Lower lobe of right lung (tissue), 2 donors: ENCODE measurements at regions not wholly inside any gene's neighbourhood (a gene's known extent, or its start where the extent isn't known, plus 50 kb on each side); places are given as distances from the start of the nearest gene placed in this dataset.

Experiments
- ATAC-seq, 2 donors: fragments of 200-7000 bp; cut with Tn5 transposase; one replicate each; pipeline ENCODE4 v1.9.1; 2020 to 2022; ENCODE audit warnings: mild to moderate bottlenecking in 2 of 2, moderate library complexity in 2 of 2
- DNase-seq: peaks from one replicate; pipeline ENCODE4 v3.0.0-alpha.2; 2020
- H3K27ac ChIP-seq: fragments of 200-600 bp; one replicate; pipeline ENCODE4 v1.8.0; 2022
- H3K27me3 ChIP-seq: fragments of 200-600 bp; one replicate; pipeline ENCODE4 v1.8.0; 2022; ENCODE audit warnings: low read depth
- H3K36me3 ChIP-seq: fragments of 200-600 bp; one replicate; pipeline ENCODE4 v1.8.0; 2022; ENCODE audit warnings: mild to moderate bottlenecking
- H3K4me1 ChIP-seq: fragments of 200-600 bp; one replicate; pipeline ENCODE4 v1.8.0; 2022
- H3K4me3 ChIP-seq: fragments of 200-600 bp; one replicate; pipeline ENCODE4 v1.8.0; 2022; ENCODE audit warnings: mild to moderate bottlenecking
- H3K9me3 ChIP-seq: fragments of 200-600 bp; one replicate; pipeline ENCODE4 v1.8.0; 2022
- CTCF ChIP-seq: fragments of 200-600 bp; IDR thresholded peaks from one replicate; pipeline ENCODE4 v1.8.0; 2022; ENCODE audit warnings: antibody characterized with exemption, mild to moderate bottlenecking
- intact Hi-C: fragments of 100-400 bp; cut with DNase I; formaldehyde crosslinking; loops from one replicate; pipeline ENCODE4 v1.11.0; 2022
- donor health status: DM: no; HTN: yes; CAD: no; lungs with severe emphysema.

DNA sequence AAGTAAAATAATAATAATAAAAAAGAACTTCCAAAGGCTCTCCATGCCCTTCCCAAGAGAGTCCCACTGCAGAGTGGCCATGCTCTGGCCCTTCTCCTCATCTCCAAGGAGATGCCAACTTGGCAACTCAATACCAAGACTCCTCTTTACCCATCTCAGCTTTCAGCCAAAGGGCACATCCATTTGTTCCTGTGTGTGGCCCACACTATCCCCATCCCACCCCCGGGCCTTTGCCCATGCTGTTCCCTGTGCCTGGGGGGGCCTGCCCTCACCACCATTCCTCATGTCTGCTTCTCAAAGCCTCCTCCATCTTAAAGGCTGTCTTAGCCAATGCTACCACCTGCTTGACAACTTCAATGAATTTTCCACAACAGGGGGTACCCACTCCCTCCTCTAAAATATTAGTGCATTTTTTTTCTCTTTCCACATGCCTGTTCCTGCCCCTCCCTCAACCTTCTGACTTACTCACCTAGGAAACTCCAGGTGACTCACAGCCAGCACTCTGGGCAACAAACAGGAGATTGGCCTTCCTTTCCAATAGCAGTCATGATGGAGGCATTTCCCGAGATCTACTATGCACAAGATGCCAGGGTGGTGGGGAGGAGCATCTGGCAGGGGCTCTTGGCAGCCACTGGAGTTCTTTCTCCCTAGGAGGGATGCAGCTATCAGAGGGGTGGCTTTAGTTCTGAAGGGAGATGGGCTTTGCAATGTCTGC lies 109.4 kb upstream of the SMAD3 start:
- intact Hi-C loops: no loop called here
- Histone ChIP-seq H3K4me3 (no peak overlapping the region), H3K9me3 (no peaks in the 10 kb centered on the region), H3K27ac (no peak overlapping the region), H3K27me3 (no peaks in the 10 kb centered on the region), H3K4me1 (no peaks in the 10 kb centered on the region), H3K36me3 (no peaks in the 10 kb centered on the region)
- no peak for DNase-seq
- peak in 1 of 2 donors; percentile 18 for ATAC-seq
- no peak for TF ChIP-seq CTCF

DNA sequence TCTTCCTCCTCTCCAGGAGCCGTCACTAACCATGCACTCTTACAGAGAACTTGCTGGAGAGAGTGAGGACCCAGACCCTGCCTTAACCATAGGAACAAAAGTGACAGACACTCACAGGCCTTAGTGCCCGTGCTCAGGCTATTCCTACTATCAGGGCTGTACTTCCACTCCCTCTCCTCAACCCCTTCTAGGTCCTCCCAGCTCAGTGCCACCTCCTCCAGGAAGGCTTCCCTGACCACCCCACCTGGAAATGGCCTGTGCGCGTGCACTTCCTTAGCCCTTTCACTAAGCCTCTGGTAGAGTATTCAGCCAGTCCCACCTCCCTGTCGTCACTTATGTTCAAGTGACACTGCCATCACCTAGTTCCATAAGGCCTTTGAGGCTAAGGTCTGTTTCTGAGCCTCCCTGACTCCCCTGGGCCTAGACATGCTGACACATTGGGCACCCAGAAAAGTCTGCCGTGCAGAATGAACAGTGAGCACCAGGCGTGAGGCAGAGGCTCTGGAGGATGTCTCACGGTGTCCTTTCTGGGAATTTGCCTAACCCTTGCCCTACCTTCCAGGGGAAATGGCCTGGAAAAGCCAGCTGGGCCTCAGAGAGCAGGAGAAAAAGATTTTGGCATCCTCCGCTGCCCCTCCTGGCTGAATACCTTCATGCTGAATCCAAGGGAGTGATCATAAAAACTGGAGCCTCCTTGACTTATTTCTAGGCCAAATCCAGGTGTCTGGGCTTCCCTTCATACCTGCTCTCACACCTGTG lies 108.6 kb upstream of the SMAD3 start:
- H3K4me1 ChIP-seq: no peaks in the 10 kb centered on the region
- DNase-seq (no peak), ATAC-seq (no peak)
- no peak overlapping the region for H3K4me3 ChIP-seq
- no peaks in the 10 kb centered on the region for H3K36me3 ChIP-seq
- no peak for TF ChIP-seq CTCF
- no peaks in the 10 kb centered on the region for H3K27me3 ChIP-seq
- intact Hi-C loops: no loop called here
- no peaks in the 10 kb centered on the region for H3K9me3 ChIP-seq
- no peak overlapping the region for H3K27ac ChIP-seq

GRCh38 chr15:66957431-66957720 lies 108.0 kb upstream of the SMAD3 start:
- intact Hi-C loops: no loop called here
- no peak for DNase-seq
- no peak overlapping the region for H3K27ac ChIP-seq

DNA sequence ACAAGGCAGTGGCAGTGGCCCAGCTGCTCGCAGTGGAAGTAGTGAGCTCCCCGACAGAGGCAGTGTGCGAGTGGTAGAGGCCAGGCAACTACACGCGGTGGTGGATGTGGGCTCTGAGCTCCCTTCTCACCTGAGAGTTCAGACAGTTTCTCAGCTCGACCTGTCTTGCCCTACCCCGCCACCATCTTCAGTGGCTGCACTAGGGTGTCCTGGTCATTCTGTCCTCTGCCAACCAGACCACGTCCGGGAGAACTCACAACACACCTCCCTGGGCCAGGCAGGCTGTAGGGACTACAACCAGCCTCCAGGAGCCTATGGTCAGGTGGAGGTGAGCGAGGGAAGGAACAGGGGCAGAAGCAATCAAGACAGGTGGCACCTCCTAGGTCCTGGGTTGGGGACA lies 106.3 kb upstream of the SMAD3 start:
- Histone ChIP-seq H3K27ac (no peak overlapping the region), H3K9me3 (no peaks in the 10 kb centered on the region), H3K27me3 (no peaks in the 10 kb centered on the region), H3K4me3 (no peak overlapping the region), H3K4me1 (no peaks in the 10 kb centered on the region), H3K36me3 (no peaks in the 10 kb centered on the region)
- DNase-seq (no peak), ATAC-seq (no peak)
- intact Hi-C loops: no loop called here
- TF ChIP-seq CTCF: no peak

More at GRCh38 chr15:66957431-66957720, 108.0 kb upstream of the SMAD3 start:
- TF ChIP-seq CTCF: no peak
- Histone ChIP-seq H3K36me3 (no peaks in the 10 kb centered on the region), H3K4me1 (no peaks in the 10 kb centered on the region), H3K4me3 (no peak overlapping the region), H3K27me3 (no peaks in the 10 kb centered on the region), H3K9me3 (no peaks in the 10 kb centered on the region)
- no peak for ATAC-seq

DNA sequence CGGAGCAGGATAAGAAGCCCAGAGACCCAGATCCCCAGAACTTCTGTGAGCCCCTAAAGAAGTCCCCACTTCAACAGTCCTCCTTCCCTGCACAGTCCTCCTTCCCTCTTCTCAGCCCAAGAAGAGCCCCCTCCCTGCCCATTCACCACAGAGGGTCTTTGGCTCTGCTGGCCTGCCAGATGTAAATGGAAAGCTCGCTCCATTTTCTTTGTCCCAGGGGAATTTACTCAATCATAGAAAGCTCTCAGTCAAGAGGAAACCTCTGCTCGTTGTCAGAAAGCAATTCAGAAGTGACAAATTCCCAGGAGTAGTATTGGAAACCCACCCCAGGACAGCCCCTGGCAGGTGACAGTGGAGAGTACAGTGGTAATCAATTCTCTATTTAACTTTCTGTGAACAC lies 105.5 kb upstream of the SMAD3 start:
- Histone ChIP-seq H3K36me3 (no peaks in the 10 kb centered on the region), H3K9me3 (no peaks in the 10 kb centered on the region), H3K4me1 (no peaks in the 10 kb centered on the region), H3K27ac (no peak overlapping the region), H3K27me3 (no peaks in the 10 kb centered on the region), H3K4me3 (no peak overlapping the region)
- no peak for DNase-seq
- no peak for ATAC-seq
- TF ChIP-seq CTCF: no peak
- intact Hi-C loops: no loop called here
